NCI-H82 treated with DMSO at 0.1 percent for 48 hours (cell line): ENCODE measurements at regions not wholly inside any gene's neighbourhood (a gene's known extent, or its start where the extent isn't known, plus 50 kb on each side); places are given as distances from the start of the nearest gene placed in this dataset.

ENCODE experiments used
- DNase-seq: peaks from one replicate; lab custom pipeline; 2025; ENCODE audit not compliant: unreplicated experiment; lab: John Stamatoyannopoulos, UW

DNA sequence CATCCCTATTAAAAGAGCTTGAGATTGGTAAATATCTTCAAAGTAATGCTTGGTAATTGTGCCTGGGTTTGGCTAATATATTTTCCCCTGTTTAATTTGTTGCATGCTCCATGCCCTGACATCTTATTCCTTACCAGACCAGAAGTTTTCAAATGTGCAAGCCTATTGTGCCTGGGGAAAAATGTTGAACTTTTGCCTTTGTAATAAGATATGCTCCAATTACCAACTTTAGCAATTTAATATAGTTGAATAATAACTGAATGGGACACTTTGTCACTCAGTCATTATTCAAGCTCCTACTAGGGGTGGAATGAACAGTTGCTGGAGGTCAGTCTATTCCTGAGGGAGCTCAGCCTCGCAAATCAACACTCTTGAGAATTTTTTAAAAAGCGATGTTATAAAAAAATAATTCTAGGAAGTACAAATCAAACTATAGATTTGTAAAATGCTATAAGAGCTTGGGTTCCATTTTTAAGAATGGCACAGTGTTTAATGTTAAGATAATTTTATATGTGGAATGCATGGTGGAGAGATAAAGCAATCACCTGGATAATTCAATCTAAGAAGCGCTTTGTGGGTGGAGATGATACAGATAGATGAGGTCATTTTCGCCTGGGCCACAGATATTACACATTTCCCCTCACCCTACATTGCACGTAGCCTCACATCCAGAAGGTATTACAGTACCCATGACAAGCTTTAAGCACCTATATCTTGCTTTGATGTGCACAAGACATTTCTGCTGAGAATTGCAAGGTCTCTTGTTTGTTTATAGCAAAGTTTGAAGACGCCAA lies 231.8 kb downstream of the PIK3R1 start:
- DNase-seq, result no peak

DNA sequence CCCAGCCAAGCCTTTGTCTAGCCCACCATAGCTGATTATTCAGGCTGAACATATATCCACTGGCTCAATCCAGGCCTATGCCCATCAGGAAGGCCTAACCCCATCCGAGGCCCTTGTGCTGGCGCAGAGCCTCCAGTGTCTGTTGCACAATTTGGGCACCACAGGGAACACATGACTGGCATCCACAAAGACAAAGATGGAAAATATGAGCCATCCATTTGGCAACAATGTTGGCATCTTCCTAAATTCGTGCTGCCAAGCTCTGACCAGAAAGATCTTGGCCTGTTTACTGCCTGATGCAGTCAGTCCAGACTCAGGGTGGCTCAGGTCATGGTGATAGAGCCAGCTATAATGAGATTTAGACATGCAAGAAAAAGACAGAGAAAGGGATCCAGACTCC lies 233.8 kb downstream of the PIK3R1 start:
- DNase-seq, result no peak

DNA sequence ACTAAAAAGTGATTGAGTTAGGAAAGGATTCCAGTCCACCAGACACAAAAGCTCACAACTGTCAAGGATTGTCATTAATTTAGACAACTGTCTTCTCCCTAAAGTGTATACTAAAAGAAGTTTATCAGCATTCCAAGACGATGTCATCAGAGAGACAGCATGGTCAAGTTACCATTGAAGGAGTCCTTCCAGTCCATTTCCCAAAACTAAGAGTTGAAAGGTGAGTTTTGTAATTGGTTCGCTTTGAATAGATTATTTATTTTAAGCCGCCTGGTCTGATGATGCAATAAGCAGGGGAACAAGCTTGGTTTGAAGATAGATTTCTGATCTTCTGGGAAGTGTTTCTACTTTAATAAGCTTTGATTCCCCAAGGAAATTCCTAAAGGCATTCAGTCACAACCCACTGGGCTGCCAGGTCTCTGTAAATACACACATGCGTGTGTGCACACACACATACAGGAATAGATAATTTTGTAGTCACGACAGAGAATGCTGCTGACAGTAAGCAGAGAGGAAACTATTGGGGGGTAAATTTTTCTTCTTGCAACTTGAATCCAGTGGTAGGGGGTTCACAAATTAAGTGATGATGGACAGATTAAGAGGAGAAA lies 234.8 kb downstream of the PIK3R1 start:
- DNase-seq, result no peak

DNA sequence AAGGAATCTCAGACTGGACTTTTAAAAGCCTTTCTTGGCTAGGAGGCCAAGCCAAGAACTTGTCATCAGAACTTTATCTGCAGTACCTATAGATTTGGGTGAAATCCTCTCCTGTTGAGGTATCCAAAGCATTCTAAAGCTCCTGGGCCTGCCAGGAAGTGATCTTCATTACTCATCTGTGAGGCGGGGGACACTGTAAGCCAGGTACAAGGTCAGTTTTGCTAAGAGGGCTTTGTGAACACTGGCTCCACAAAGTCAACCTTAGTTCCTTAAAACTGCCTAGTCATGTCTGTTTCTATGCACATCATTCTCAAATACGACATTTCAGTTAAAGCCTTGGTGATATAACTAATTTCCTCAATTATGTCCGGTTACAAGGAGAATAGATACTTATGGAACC lies 236.7 kb downstream of the PIK3R1 start:
- no peak for DNase-seq

DNA sequence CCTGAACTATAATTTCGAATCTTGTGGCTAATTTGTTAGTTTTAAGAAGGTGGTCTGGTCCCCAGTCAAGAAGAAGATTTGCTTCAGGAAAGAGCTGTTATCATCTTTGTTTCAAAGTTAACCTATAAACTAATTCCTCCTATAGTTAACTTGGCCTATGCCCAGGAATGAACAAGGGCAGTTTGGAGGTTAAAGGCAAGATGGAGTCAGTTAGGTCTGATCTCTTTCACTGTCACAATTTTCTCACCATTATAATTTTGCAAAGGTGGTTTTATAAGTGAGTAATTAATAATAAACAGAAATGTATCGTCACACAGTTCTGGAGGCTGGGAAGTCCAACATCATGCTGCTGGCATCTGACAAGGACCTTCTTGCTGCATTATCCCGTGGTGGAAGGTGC lies 238.6 kb downstream of the PIK3R1 start:
- no peak for DNase-seq

DNA sequence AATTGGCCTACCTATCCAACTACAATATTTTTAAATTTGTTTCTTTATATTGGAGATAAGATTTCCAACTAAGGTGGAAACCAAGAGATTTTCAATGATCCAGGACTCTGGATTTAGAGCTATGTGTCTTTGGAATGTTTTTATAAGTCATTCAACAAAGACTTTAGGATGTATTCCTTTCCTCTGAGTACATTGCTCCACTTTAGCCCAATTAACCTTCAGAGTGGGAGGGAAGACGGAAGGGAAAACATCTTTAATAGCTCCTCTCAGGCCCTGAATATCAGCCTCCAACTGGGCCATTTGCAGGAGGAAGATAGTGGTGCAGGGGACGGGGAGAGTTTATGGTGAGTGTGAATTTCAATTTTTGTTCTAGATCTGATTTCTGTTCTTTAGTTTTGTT lies 239.2 kb downstream of the PIK3R1 start:
- no peak for DNase-seq

DNA sequence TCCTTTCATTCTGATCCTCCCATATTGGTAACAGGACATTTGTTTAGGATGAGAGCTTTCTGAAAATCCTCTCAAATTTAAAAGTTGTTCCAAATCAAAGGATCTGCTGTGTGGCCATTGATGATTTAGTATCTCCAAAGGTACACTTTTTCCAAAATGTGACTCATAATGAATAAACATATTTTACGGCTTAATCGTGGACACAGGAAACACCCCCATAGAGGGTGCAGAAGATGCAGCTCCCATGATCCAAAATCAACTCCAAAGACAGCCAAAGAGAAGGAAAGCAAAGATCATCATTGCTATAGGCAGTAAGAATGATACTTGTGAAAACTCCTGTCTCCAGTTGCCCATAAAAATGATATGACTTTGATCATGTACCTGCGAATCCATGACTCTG lies 239.7 kb downstream of the PIK3R1 start:
- no peak for DNase-seq

DNA sequence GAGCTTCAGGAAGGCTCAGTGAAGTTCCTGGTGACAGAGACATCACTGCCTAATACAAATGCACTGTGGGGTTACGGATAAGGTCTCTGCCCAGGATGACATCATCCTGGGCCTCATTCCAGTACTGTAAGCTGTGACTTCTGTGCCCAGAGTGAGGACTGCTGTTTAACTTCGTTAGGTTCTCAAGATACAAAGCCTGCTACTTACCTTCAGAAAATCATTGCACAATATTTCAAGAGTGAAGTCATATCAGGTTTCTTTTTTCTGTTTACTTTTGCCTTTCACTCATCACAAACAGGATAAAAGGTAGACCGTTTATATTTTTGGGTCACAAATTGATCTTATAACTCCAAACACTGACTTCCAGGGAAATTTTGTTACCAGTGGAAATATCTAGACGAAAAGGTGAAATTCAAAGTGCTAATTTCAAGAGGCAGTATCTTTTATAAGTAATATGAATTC lies 241.2 kb downstream of the PIK3R1 start:
- no peak for DNase-seq

DNA sequence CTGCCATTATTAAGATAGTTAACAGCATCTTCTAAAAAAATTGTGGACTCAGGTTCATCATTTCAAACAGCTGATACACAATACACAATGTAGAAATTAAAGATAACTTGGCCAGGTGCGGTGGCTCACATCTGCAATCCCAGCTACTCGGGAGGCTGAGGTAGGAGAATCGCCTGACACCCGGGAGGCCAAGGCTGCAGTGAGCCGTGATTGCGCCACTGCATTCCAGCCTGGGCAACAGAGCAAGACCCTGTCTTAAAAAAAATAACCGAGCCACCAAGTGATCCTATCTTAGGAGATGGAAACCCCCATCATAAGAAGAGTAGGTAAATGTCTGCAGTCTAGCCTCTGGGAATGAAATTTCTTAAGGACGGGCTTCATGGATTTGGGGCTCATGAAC lies 241.7 kb downstream of the PIK3R1 start:
- DNase-seq, result no peak

DNA sequence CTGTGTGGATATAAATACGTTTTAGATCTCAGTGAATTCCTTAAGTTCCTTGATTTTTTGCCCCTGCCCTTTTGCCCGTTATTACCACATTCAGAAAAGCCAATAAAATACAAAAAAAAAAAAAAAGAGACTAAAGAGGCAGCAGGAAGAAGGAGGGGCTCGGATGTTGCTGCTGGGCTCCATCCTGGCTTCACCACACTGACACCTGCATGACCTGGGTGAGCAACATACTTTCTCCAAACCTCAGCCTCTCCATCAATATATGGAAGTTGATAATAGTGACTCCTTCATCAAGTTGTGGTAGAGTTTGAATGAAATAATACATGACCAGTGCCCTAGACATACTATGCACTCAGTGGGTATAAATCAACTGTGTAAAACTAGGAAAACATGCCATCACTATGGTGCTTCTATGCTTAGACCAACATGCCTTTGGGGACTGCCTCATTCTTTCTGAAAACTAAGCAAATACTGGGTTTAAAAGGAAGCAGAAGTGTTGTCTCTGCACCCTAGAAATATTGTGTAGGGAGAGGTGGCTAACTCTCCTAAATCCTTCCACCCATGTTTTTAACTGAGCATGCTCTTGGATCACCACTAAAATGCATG lies 243.0 kb downstream of the PIK3R1 start:
- DNase-seq, result no peak

DNA sequence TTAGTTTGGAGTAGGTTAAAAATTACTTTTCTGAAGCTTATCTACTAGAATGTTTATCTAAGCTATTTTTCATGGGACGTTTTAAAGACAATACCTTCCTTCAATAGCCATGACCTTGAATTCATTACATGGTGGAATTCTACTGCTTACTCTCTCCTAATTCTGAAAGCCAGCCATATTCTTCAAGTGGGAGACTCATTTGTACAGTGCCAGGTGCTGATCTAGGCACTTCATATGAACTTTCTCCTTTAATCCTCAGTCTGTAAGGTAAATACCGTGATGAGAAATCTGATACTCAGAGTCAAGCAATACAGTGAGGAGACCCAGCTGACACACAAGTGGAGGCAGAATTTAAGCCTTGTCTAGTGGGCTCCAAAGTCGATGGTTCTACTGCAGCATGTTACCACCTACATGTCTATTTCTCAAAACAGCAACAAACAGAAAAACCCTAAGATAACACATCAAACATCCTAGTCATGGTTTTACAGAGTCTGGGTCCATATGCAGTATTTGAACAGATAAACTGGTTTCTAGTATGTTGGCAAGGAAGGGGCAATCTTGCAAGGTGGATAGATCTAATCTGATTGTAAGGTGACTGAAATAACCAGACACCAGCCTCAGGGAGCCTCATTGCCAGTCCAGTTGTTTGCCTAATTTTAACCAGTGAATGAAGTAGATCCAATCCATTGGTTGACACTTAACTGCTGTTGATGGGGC lies 243.7 kb downstream of the PIK3R1 start:
- no peak for DNase-seq

DNA sequence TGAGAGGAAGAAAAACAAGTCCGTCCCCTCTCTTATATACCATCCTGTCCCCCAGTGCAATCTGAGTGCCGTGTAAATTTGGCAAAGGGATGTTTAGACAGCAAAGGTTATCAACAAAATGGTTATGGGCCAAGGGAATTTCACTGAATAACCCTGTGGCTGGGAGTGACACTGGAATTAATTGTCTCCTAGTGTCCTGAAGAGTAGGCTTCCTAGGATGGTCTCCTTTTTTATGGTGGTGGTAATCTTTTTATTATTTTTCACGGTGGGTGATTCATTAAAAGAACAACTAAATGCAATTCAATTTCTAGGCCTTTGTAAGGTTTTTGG lies 244.2 kb downstream of the PIK3R1 start:
- DNase-seq, result no peak

DNA sequence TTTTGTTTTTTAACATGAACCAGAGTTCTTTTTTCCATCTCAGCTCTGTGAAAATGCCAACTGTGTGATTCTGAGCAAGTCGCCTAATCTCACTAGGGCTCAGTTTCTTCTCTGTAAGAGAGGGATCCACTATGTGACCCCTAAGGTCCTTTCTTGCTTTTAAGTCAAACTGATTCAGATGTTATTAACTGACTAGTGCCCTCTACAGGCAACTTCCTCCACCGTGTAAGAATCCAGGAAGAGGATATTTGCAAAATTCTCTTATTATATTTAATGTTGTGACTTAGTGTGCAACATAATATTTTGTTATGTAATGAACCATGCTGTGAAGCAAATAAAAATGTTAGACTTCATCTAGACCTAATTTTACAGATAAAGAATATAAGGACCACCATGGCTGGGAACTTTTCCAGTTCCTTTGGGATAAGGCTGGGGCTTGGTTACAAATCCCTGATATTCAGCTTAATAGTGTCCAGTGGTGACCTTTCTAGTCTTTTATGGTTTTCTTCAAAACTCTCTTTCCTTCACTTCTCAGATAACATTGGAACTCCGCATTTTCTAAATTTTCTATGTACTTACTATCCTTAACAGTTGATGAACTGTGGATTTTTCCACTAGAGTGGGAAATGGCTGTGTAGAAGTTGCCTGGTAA lies 244.7 kb downstream of the PIK3R1 start:
- no peak for DNase-seq

DNA sequence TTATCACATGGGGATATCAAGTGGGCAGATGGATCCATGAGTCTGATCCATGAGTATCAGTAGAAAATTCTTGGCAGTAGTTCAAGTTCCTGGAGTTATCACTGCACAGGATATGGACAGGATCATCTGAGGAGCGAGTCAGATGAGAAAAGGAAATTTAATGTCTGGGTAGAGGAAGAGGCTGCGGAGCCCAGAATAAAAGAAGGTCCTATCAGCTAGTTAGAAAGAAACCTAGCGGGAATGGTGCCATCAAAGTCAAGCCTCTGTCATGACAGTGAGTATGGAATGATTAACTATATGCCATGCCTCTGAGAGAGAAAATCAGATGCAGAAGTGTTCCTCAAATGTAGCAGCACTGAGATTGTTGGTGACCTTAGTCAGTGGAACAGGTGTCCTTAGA lies 248.1 kb downstream of the PIK3R1 start:
- no peak for DNase-seq

DNA sequence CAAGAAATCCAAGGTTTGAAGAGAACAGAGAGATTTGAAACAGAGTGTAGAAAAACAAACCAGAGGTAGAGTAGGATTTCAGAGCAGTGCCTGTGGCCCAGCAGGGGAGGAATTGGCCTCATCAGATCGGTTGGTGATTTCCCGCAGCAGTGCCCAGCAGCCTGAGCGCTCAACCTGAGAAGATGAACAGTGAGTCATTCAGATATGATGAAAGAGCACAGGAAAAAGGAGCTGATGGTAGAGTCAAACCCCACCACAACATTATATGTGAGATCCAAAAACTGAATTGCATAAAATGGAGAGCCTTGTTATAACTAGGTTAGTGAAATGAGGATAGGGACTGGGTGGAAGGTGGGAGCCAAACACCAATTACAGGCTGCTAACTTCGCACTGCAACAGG lies 248.9 kb downstream of the PIK3R1 start:
- DNase-seq, result no peak

DNA sequence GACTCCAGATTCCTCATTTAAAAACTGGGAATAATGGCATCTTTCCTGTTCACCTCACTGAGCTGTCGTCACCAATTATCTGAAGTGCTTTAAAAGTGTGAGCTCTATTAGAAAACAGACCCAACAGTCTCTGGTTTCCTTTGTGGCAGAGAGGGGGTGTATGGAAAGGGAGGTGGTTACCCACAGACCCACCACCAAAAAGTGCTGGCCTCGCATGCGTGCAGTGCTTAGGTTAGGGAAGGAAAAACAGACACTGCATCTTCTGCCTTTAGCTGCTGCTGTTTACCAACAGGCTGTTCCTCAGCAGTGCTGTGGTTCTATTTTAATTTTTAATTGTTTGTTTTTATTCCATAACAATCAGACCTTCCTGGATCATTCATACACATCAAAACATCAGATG lies 249.6 kb downstream of the PIK3R1 start:
- DNase-seq, result no peak

DNA sequence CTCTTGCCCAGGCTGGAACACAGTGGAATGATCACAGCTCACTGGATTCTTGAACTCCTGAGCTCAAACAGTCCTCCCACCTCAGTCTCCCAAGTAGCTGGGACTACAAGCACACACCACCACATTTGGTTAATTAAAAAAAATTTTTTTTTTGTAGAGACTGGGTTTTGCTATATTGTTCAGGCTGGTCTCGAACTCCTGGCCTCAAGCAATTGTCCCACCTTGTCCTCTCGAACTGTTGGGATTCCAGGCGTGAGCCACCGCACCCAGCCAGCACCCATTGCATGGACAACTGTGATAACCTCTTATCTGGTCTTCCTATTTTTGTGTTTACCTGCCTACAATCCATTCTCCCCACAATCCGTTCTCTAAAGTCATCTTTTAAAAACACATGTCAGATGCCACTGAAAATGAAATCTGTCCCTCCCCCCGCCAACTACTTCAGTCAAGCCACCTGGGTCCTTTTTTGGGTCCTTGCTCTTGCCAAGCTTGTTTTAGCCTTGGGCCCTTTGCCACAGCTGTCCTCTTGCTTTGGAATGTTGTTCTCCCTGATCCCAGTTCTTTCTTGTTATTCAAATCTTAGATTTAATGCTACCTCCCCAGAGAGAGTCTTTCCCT lies 250.5 kb downstream of the PIK3R1 start:
- no peak for DNase-seq

DNA sequence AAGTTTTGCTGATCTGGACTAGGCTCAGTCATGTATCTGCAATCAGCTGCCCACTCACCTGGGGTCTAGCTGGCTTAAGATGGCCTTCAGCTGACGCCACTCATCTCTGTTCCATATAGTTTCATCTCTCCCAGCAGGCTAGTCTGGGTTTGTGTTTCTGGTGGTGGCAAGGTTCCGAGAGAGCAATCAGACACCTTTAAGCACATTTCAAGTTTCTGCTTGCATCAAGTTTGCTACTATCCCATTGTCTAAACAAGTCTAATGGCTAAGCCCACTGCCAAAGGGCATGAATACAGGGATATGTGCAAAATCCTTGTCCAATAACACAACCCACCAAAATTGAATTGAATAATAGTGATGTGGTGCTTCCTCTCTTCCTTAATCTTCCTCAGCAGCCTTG lies 251.7 kb downstream of the PIK3R1 start:
- no peak for DNase-seq

DNA sequence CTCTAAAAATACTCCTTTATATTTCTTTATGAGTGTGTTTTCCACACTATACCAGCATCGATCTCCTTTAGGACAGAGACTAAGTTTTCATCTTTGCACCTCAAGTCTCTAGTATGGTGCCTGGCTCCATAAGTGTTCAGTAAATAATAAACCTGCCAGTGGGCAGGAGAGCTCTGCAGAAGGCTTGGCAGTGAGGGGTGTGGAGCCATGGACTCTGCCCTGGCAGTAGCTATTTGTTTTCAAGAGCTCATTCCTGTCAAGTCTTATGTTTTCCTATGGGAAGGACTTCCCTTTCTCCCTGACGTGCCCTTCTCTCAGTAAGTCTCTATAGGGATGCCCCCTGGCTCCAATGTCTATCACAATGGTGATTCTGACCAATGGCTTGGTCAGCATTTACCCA lies 252.2 kb downstream of the PIK3R1 start:
- DNase-seq, result no peak

DNA sequence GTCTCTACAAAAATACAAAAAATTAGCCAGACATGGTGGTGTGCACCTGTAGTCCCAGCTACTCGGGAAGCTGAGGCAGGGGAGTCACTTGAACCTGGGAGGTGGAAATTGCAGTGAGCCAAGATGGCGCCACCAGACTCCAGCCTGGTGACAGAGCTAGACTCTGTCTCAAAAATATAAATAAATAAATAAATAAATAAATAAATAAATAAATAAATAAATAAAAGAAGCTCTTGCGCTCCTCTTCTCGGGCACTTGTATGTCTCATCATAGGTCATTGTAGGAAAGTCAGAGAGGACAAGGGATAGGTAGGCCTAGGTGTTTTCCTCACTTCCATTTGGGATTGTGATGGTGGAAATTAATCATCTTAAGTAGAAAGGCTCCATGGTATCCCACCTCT lies 252.8 kb downstream of the PIK3R1 start:
- DNase-seq, result no peak

DNA sequence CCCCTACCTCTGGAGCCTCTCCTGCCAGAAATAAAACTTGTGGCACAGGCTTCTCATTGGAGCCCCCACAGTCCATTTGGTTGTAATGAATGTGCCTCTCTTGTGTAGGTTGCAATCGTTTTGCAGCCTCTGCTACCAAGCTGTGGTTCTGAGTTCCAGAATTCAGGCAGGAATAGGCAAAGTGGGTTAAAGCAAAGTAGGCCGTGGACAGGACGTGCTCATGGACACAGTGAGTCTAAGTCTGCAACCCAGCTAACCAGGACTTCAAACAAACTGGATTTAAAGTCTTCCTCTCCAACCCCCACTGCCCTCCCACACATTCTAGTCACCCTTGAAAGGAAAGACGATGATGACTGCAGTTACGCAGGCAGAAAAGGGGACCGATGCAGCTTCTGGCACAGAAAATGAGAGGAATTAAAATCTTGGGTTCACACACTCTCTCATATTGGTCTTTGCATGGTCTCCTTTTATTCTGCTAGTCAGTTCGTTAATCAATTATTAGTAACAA lies 260.0 kb downstream of the PIK3R1 start:
- no peak for DNase-seq
